Non-pigmented ciliary epithelial cell (primary cell): ENCODE measurements at regions not wholly inside any gene's neighbourhood (a gene's known extent, or its start where the extent isn't known, plus 50 kb on each side); places are given as distances from the start of the nearest gene placed in this dataset.
A peak's percentile ranks its signal among the peaks of the same experiment; 100 is the strongest.
"Not testable (repeated sequence)": the region's sequence is repeated elsewhere in the genome, so short reads cannot be mapped to it uniquely, and the experiment has no call there.

Source experiments
- DNase-seq: peaks from one replicate; pipeline ENCODE4 v3.0.0-alpha.2; 2010; ENCODE audit warnings: low read depth

DNA sequence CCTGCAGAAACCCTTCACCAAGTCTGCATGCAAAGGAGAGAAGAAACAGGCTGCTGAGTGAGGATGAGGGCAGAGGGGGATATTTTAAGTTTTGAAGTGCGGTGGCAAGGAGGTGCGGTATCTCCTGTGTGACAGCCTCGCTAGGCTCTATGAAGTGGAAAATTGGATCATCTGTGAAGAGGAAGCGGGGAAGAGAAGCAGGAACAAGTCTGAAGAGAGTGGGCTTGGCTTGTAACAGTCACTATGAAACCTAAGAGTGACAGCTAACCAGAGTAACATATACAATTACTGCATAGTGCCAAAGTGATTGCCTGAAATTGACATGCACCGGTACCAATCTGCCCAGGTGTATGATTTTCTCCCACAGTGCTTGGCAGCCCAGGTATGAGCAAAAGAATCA lies 287.5 kb upstream of the KLF14 start:
- DNase-seq = no peak

- no peak for DNase-seq
Measured at GRCh38 chr7:131021902-131022301, 287.9 kb upstream of the KLF14 start.

DNA sequence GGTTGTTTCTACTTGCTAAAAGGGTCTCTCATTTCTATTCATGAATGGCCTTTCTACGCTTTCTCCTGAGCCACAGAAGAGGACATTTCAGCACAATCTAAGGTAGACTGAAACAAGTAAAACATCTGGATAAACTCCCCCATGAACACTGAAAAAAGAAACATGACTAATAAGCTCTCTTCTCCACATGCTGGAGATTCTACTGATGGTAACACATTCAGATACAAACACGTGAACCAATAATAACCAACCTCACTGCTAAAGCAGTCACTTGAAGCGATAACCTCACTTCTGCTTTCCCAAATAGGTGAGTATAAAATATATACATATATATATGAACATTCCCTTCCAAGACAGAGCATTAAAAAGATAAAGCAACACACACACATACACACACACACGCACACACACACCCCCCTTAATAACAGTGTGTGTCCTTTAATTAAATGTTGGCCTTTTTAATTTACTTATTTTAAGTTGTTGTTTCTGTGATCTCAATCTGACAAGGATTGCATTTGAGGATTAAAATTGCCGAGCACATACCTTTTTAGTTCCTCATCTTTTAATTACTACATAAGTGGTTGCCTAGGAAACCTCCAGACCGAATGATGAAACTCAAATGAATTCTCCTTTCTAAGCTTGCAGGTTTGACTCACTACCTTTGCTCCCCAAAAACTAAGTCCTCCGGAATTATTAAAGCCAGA lies 292.4 kb upstream of the KLF14 start:
- DNase-seq = no peak

GRCh38 chr7:131027287-131027773 lies 293.3 kb upstream of the KLF14 start:
- peak; percentile 55 for DNase-seq

DNA sequence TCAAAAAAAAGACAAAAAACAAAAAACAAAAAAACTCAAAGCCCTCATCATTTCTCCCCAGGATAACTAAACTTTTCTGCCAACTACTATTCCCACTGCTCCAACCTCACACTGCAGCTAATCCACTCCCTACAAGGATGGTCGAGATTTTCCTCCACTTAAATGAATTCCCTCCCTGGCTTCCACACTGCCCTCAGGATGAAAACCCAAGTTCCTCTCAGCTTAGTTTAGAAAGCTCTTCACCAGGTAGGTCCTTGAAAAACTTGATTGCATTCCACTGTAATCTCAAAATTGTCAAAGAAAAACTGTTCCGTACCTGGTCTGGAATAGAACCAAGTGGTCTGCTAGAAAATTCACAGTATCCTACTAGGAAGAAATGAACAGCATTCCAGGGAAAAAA lies 294.3 kb upstream of the KLF14 start:
- no peak for DNase-seq

- DNase-seq = no peak
Measured at GRCh38 chr7:131029002-131029401, 295.0 kb upstream of the KLF14 start.

DNA sequence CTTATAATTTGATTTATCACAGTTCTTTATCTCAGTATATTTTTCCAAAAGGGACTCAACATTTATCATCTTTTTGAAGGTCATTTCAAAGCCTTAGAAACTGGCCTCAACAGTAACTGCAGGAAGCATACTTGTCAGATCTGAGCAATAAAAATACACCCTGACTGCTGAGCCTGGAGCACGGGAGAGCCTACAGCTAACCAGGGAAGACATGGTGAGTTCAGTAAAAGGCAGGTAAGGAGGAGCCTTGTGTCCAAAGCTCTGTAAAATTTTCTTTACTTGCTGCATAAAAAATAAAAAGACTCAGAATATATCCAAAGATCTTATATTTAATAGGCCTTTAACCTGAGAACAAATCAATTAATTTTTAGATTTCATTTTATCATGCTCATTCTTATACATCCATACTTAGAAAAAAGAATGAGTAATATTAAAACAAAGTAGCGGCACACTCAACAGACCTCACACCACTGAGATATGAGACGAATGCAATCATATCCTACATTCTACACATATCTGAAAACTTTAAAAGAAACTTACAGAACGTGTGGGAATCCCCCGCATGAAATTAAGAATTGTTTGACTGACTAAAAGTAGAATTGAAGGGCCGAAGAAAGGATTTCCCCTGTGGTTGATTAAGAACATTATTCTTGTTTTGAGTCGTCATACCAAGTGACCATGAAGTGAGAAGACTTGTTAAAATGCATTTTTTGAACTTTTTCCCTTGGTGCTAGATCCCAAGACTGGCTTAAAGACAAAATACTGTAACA lies 296.4 kb upstream of the MKLN1 start:
- DNase-seq = no peak

- no peak for DNase-seq
Measured at GRCh38 chr7:131032786-131033185, 294.9 kb upstream of the MKLN1 start.

DNA sequence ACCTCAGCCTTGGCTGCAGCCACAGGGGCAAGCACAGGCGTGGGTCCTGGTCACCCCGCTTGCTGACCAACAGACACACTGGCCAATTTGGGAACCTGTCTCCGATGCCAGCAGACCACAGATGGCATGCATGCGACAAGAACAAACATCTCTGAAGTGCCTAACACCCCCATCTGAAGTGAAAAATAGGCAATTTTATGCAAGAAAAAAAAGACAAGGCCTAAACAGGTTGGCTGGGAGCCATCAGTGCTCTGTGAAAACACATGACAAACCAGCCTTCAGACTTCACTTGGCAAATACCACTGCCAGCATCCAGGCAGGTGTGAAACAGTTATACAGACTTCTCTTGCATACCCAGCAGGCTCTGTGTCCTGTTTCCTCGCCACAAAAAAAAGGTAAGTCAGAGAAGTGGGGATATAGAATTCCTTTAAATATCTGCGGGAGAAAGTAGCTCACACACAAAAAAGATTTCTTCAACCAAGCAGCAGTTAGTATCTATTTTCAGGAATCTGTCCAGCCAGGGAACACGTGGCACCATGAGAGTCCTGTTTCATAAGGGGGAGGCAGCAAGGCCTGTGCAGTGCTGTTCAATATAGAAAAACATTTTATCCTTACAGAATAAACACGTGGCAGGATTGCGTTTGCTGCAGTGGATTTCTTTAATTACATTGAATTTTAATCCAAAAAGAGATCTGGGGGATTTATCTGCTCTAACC lies 293.4 kb upstream of the MKLN1 start:
- no peak for DNase-seq

DNA sequence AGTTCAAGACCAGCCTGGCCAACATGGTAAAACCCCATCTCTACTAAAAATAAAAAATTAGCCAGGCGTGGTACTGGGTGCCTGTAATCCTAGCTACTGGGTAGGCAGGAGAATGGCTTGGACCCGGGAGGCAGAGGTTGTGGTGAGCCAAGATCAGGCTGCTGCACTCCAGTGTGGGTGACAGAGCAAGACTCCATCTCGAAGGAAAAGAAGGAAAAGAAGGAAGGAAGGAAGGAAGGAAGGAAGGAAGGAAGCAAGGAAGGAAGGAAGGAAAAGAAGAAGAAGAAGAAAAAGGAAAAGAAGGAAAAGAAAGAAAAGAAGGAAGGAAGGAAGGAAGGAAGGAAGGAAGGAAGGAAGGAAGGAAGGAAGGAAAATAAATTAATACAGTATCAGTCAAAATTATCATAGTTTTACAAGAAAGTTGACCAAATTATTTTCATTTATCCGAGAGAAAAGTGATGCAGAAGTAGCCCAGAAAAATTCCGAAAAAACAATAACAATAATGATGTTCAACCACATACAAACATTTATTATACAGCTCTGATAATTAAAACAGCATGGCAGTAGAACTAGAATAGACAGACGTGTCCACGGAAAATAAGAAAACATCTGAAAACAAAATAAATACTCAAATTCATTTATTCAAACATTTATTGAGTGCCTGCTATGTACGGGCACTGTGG lies 292.4 kb upstream of the MKLN1 start:
- no peak for DNase-seq

GRCh38 chr7:131038153-131038552 lies 289.5 kb upstream of the MKLN1 start:
- DNase-seq = no peak

DNA sequence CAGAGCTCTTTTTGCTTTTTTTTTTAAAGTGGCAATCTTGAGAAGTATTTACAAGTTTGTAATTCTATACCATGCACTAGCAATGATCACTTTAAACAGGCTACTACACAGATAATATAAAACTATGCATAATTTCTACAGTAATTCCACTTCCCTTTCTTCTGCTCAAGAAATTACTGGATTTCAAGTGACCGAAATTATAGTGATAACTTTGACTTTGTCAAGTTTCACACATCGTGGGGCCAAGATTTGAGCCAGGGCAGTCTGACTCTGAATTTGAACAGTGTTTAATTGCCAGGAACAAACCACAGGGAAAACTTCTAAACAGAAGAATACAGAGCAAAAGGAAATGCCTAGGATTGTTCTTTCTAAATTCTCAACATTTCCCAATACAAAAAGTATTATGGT lies 288.3 kb upstream of the MKLN1 start:
- no peak for DNase-seq

GRCh38 chr7:131039836-131040235 lies 287.8 kb upstream of the MKLN1 start:
- DNase-seq = no peak

DNA sequence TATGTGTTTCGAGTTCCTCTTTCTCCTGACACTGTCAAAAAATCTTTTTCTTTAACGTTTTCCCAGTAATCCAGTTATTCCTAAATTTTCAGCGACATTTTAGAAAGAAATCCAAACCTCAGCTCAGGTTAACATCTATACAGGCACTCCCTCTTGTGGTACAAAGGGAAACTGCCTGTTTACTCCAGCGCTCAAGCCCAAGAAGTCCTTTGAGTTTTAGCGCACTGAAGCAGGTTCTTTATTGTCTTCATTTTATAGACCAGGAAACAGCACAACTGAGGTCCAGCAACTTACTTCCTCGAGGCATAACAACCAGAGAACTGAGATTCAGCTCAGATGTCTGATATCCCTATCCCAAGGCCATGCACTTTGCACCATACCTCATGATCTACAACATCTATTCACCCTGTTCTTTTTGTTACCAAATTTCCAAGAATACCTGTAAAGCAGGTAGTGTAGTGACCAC lies 287.2 kb upstream of the MKLN1 start:
- peak; percentile 41 for DNase-seq

GRCh38 chr7:131041012-131041695 lies 286.5 kb upstream of the MKLN1 start:
- DNase-seq = not testable (repeated sequence)

GRCh38 chr7:131042269-131043160 lies 285.2 kb upstream of the MKLN1 start:
- no peak for DNase-seq

DNA sequence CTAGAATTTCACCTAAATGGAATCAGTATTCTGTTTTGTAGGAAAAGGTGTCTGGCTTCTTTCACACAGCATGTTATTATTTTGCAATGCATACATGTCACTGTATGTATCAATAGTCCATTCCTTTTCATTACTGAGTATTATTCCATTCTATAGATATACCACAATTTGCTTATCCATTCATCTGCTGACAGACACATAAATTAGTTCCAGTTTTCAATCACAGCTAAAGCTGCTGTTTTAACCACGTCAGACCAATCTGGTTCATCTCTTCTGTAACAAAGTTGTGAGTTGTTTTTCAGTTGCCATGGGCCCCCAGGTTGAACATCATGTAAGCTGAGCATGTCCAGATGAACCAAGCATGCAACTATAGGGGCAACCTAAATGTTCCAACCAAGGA lies 282.1 kb upstream of the MKLN1 start:
- no peak for DNase-seq

- DNase-seq = no peak
Measured at GRCh38 chr7:131046246-131046645, 281.4 kb upstream of the MKLN1 start.

DNA sequence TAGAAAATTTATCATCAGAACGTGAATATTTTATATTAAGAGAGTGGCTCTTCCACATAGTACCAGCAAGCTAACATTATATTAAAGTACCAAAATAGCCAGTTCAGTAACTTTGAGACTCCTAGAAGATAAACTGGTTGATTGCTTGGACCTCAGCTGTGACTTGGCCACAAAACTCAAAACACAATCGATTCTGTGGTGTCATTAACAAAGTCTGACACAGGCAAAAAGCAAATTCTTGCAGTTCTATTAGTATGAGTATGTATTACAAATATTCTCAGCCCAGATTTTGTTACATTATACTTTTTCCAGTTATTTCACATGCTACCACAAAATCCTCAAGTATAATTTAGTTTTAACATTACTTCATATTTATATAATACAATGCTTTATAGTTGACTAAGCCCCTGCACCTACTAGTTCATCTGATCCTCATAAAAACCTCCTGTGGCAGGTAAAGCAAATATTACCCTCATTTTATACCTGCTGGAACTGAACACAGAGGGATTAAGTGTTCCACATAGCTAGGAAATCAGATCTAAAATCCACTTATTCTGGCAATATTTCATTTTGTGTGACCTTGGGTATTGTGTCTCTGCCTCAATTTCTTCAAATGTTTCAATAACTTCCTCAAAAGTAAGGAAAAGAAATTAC lies 279.9 kb upstream of the MKLN1 start:
- DNase-seq = no peak

GRCh38 chr7:131051304-131051703 lies 276.4 kb upstream of the MKLN1 start:
- no peak for DNase-seq
